GM18909 (cell line): ENCODE measurements at regions not wholly inside any gene's neighbourhood (a gene's known extent, or its start where the extent isn't known, plus 50 kb on each side); places are given as distances from the start of the nearest gene placed in this dataset.

ENCODE experiments used
- ATAC-seq: cut with Tn5 transposase; IDR thresholded peaks from one replicate; pipeline ENCODE4 v1.9.1; 2021; ENCODE audit warnings: mild to moderate bottlenecking; ENCODE audit not compliant: unreplicated experiment, poor library complexity

GRCh38 chr2:5537180-5537688, 154.9 kb upstream of the SOX11 start:
- ATAC-seq: no peak

GRCh38 chr2:5538313-5538712, 153.9 kb upstream of the SOX11 start:
- ATAC-seq: no peak

- ATAC-seq: no peak
Observed at GRCh38 chr2:5538772-5539171, 153.4 kb upstream of the SOX11 start.

GRCh38 chr2:5539282-5540165, 152.7 kb upstream of the SOX11 start:
- ATAC-seq: no peak

- ATAC-seq: no peak
Observed at GRCh38 chr2:5540856-5541255, 151.3 kb upstream of the SOX11 start.

- no peak for ATAC-seq
Observed at GRCh38 chr2:5544205-5544786, 147.9 kb upstream of the SOX11 start.

- no peak for ATAC-seq
Observed at GRCh38 chr2:5546181-5546580, 146.0 kb upstream of the SOX11 start.

GRCh38 chr2:5548991-5549715, 143.0 kb upstream of the SOX11 start:
- ATAC-seq: no peak

- no peak for ATAC-seq
Observed at GRCh38 chr2:5549771-5550170, 142.4 kb upstream of the SOX11 start.

- ATAC-seq: no peak
Observed at GRCh38 chr2:5555636-5556035, 136.5 kb upstream of the SOX11 start.

GRCh38 chr2:5561006-5561405, 131.2 kb upstream of the SOX11 start:
- no peak for ATAC-seq

GRCh38 chr2:5562426-5562825, 129.8 kb upstream of the SOX11 start:
- no peak for ATAC-seq

- ATAC-seq: no peak
Observed at GRCh38 chr2:5562865-5563264, 129.3 kb upstream of the SOX11 start.

- ATAC-seq: no peak
Observed at GRCh38 chr2:5563411-5563810, 128.8 kb upstream of the SOX11 start.

GRCh38 chr2:5569256-5569655, 122.9 kb upstream of the SOX11 start:
- ATAC-seq: no peak

- ATAC-seq: no peak
Observed at GRCh38 chr2:5576015-5576414, 116.2 kb upstream of the SOX11 start.

GRCh38 chr2:5587766-5588165, 104.4 kb upstream of the SOX11 start:
- no peak for ATAC-seq

GRCh38 chr2:5588601-5589000, 103.6 kb upstream of the SOX11 start:
- ATAC-seq: no peak

- ATAC-seq: no peak
Observed at GRCh38 chr2:5589183-5589582, 103.0 kb upstream of the SOX11 start.

- no peak for ATAC-seq
Observed at GRCh38 chr2:5590886-5591285, 101.3 kb upstream of the SOX11 start.

GRCh38 chr2:5592916-5593315, 99.3 kb upstream of the SOX11 start:
- ATAC-seq: no peak
